ENCODE measurements at regions not wholly inside any gene's neighbourhood (a gene's known extent, or its start where the extent isn't known, plus 50 kb on each side); places are given as distances from the start of the nearest gene placed in this dataset.

- no peak for TF ChIP-seq CTCF (IDR thresholded peaks at IDR 0.05)
- no peak for TF ChIP-seq EP300 (IDR thresholded peaks at IDR 0.05)
Observed at GRCh38 chr10:36602374-36602773, 523.0 kb upstream of the ANKRD30A start.
